ENCODE measurements at regions not wholly inside any gene's neighbourhood (a gene's known extent, or its start where the extent isn't known, plus 50 kb on each side); places are given as distances from the start of the nearest gene placed in this dataset.

GRCh38 chr12:33770652-33771051 is 251.6 kb upstream of the ALG10 start:
- no peak for TF ChIP-seq POU6F1 (CRISPR knock-in tag; IDR thresholded peaks at IDR 0.05; ENCODE audit: borderline replicate concordance, low read depth)
- TF ChIP-seq PATZ1 (CRISPR knock-in tag; IDR thresholded peaks at IDR 0.05; ENCODE audit: borderline replicate concordance): no peak
- no peak for TF ChIP-seq CSRNP3 (CRISPR knock-in tag; IDR thresholded peaks at IDR 0.05)
- TF ChIP-seq TCF4 (CRISPR knock-in tag; IDR thresholded peaks at IDR 0.05; ENCODE audit: borderline replicate concordance): no peak
- TF ChIP-seq TSHZ2 (CRISPR knock-in tag; IDR thresholded peaks at IDR 0.05): no peak
- TF ChIP-seq ARNTL (CRISPR knock-in tag; IDR thresholded peaks at IDR 0.05; ENCODE audit: borderline replicate concordance, low read depth): no peak
- no peak for TF ChIP-seq ISL1 (CRISPR knock-in tag; IDR thresholded peaks at IDR 0.05)
- TF ChIP-seq ZNF565 (CRISPR knock-in tag; conservative IDR thresholded peaks at IDR 0.05; ENCODE audit: low read depth): no peak
- no peak for TF ChIP-seq CSDC2 (CRISPR knock-in tag; IDR thresholded peaks at IDR 0.05)
- no peak for TF ChIP-seq BACH2 (CRISPR knock-in tag; IDR thresholded peaks at IDR 0.05; ENCODE audit: borderline replicate concordance)
- no peak for TF ChIP-seq ZC3H10 (CRISPR knock-in tag; IDR thresholded peaks at IDR 0.05)
